GM21526 (cell line): ENCODE measurements at regions not wholly inside any gene's neighbourhood (a gene's known extent, or its start where the extent isn't known, plus 50 kb on each side); places are given as distances from the start of the nearest gene placed in this dataset.
"Not testable (repeated sequence)": the region's sequence is repeated elsewhere in the genome, so short reads cannot be mapped to it uniquely, and the experiment has no call there.

Experiments
- ATAC-seq: cut with Tn5 transposase; IDR thresholded peaks from one replicate; pipeline ENCODE4 v1.9.1; 2021; ENCODE audit warnings: moderate library complexity; ENCODE audit not compliant: unreplicated experiment, low FRiP score

GRCh38 chr6:148602136-148602535, 144.7 kb upstream of the UST start:
- ATAC-seq = no peak

GRCh38 chr6:148608199-148608951, 138.5 kb upstream of the UST start:
- no peak for ATAC-seq

GRCh38 chr6:148611213-148611612, 135.6 kb upstream of the UST start:
- ATAC-seq = no peak

- ATAC-seq = no peak
Observed at GRCh38 chr6:148612043-148612442, 134.8 kb upstream of the UST start.

GRCh38 chr6:148614602-148615001, 132.2 kb upstream of the UST start:
- ATAC-seq = no peak

GRCh38 chr6:148616841-148617240, 130.0 kb upstream of the UST start:
- ATAC-seq = no peak

GRCh38 chr6:148617530-148617929, 129.3 kb upstream of the UST start:
- no peak for ATAC-seq

GRCh38 chr6:148619891-148620290, 126.9 kb upstream of the UST start:
- ATAC-seq = no peak

GRCh38 chr6:148620579-148621298, 126.1 kb upstream of the UST start:
- ATAC-seq = no peak

- no peak for ATAC-seq
Observed at GRCh38 chr6:148625609-148626008, 121.2 kb upstream of the UST start.

GRCh38 chr6:148628251-148628650, 118.6 kb upstream of the UST start:
- ATAC-seq = no peak

GRCh38 chr6:148629181-148629580, 117.6 kb upstream of the UST start:
- no peak for ATAC-seq

GRCh38 chr6:148629592-148630465, 117.0 kb upstream of the UST start:
- no peak for ATAC-seq

- ATAC-seq = no peak
Observed at GRCh38 chr6:148635070-148635743, 111.6 kb upstream of the UST start.

GRCh38 chr6:148641836-148642235, 105.0 kb upstream of the UST start:
- not testable (repeated sequence) for ATAC-seq

- not testable (repeated sequence) for ATAC-seq
Observed at GRCh38 chr6:148643208-148643607, 103.6 kb upstream of the UST start.

- not testable (repeated sequence) for ATAC-seq
Observed at GRCh38 chr6:148645049-148645448, 101.8 kb upstream of the UST start.

- no peak for ATAC-seq
Observed at GRCh38 chr6:148648754-148649453, 97.9 kb upstream of the UST start.

- peak; percentile 47 for ATAC-seq
Observed at GRCh38 chr6:148649454-148649963, 97.3 kb upstream of the UST start.
